ENCODE measurements at regions not wholly inside any gene's neighbourhood (a gene's known extent, or its start where the extent isn't known, plus 50 kb on each side); places are given as distances from the start of the nearest gene placed in this dataset.

DNA sequence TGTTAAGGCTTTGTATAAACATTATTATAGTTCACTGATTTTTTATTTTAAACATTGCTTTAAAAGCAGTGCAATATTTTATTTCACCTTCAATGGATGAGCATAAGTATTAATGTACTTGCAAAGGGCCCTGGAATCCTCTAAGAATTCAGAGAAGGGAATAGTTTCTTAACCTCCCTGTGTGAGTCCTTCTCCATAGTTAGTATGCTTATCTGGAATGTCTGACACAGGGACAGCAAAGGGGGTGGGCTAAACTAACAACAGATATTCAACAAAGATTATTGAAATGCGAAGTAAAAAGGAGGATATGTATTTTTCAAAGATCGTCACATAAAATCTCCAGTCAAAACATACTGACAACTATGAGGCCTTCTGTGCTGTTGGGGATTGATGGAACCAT is 300.4 kb downstream of the CENPW start:
- Histone ChIP-seq H3K36me3 (ENCODE audit: low read depth) (no peaks in the 10 kb centered on the region), H2AFZ (no peak overlapping the region), H3K9me3 (ENCODE audit: insufficient read depth, low read depth) (no peaks in the 10 kb centered on the region), H3K27ac (no peak overlapping the region), H3K9me2 (ENCODE audit: insufficient read depth) (0 out of 2 replicates have a peak, but pooled peaks cover 5% of the 10 kb centered on the region), H4K20me1 (ENCODE audit: insufficient read depth) (no peaks in the 10 kb centered on the region), H3K79me2 (ENCODE audit: low read depth) (no peaks in the 10 kb centered on the region), H3K4me2 (no peak overlapping the region), H3K4me3 (no peak overlapping the region), H3K4me1 (replicated peaks; ENCODE audit: insufficient read depth) (no peaks in the 10 kb centered on the region), H3F3A (ENCODE audit: insufficient read depth, low read depth) (no peaks in the 10 kb centered on the region), H3K27me3 (ENCODE audit: insufficient read depth, low read depth) (no peaks in the 10 kb centered on the region)
- no TSS peak for BruUV-seq (replicated peaks)
- CTCF ChIA-PET = no interaction called here
- TF ChIP-seq EZH2 (IDR thresholded peaks at IDR 0.05; ENCODE audit: low read depth) = no peak
- TF ChIP-seq, protein P1, sequence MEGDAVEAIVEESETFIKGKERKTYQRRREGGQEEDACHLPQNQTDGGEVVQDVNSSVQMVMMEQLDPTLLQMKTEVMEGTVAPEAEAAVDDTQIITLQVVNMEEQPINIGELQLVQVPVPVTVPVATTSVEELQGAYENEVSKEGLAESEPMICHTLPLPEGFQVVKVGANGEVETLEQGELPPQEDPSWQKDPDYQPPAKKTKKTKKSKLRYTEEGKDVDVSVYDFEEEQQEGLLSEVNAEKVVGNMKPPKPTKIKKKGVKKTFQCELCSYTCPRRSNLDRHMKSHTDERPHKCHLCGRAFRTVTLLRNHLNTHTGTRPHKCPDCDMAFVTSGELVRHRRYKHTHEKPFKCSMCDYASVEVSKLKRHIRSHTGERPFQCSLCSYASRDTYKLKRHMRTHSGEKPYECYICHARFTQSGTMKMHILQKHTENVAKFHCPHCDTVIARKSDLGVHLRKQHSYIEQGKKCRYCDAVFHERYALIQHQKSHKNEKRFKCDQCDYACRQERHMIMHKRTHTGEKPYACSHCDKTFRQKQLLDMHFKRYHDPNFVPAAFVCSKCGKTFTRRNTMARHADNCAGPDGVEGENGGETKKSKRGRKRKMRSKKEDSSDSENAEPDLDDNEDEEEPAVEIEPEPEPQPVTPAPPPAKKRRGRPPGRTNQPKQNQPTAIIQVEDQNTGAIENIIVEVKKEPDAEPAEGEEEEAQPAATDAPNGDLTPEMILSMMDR (conservative IDR thresholded peaks at IDR 0.05) = no peak
- intact Hi-C loops (cut with micrococcal nuclease; ENCODE audit: unreplicated experiment) = no loop called here
- DNase-seq = peak in 1 of 2 experiments; percentile 26
- POLR2A ChIA-PET (ENCODE audit: unreplicated experiment) = no interaction called here

DNA sequence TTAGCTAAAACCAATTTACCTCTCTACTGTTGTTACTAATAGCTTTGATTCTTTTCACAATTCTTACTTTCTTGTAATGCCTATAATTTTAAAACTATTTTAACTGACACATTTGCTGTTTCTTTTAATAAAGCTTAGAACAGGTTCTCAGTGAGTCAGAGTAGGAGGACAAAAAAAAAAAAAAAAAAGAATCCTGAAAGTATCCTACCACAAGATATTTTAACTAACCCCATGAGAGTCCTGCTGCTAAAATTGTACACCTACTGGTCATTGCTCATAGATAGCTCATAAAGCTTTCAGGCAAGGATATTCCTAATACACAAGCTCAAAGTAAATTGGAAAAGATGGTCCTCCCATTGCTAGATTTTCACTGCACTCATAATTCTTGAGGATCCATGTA is 301.0 kb downstream of the CENPW start:
- Histone ChIP-seq H3K4me1 (replicated peaks; ENCODE audit: insufficient read depth) (no peaks in the 10 kb centered on the region), H3K4me3 (no peak overlapping the region), H3K79me2 (ENCODE audit: low read depth) (no peaks in the 10 kb centered on the region), H3K9me3 (ENCODE audit: insufficient read depth, low read depth) (no peaks in the 10 kb centered on the region; the same call in 1 of the 2 replicates), H3K27me3 (ENCODE audit: insufficient read depth, low read depth) (no peaks in the 10 kb centered on the region), H4K20me1 (ENCODE audit: insufficient read depth) (no peaks in the 10 kb centered on the region), H3K9me2 (ENCODE audit: insufficient read depth) (0 out of 2 replicates have a peak, but pooled peaks cover 5% of the 10 kb centered on the region), H3K36me3 (ENCODE audit: low read depth) (no peaks in the 10 kb centered on the region), H3K4me2 (no peak overlapping the region), H3F3A (ENCODE audit: insufficient read depth, low read depth) (no peaks in the 10 kb centered on the region), H3K27ac (no peak overlapping the region), H2AFZ (no peak overlapping the region)
- no peak for TF ChIP-seq EZH2 (IDR thresholded peaks at IDR 0.05; ENCODE audit: low read depth)
- TF ChIP-seq, protein P1 (conservative IDR thresholded peaks at IDR 0.05) = no peak
- intact Hi-C loops (cut with micrococcal nuclease; ENCODE audit: unreplicated experiment) = no loop called here
- POLR2A ChIA-PET (ENCODE audit: unreplicated experiment) = interaction anchor here (0.5 kb wide), 1 partner anchor 9 kb away, joined by 3 read pairs; no protein-coding TSS in a partner anchor
- DNase-seq = no peak
- BruUV-seq (replicated peaks) = no TSS peak
- CTCF ChIA-PET = no interaction called here

DNA sequence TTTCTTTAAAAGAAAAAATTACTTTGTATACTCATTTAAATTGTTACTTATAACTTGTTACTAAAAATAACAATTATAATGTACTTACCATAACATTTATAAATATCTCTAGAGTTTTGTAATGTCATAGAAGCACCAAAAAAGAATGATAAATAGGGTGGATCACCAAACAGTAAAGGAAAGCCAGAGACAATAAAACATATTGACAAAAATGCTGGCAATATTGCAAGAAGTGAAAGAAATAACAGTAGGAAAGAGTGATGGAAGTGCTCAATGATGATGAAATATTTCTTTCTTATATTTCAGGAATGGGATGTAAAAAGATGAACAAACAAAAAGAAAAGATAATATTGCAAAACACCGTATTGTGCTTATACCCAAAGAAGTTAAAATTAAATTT is 301.7 kb downstream of the CENPW start:
- no peaks in the 10 kb centered on the region for H3K4me1 ChIP-seq (replicated peaks; ENCODE audit: insufficient read depth)
- peak in 1 of 2 experiments; percentile 13 for DNase-seq
- ChIA-PET CTCF (no interaction called here), POLR2A (ENCODE audit: unreplicated experiment) (no interaction called here)
- no peaks in the 10 kb centered on the region for H3K36me3 ChIP-seq (ENCODE audit: low read depth)
- intact Hi-C loops (cut with micrococcal nuclease; ENCODE audit: unreplicated experiment) = no loop called here
- H3K9me2 ChIP-seq (ENCODE audit: insufficient read depth) = 0 out of 2 replicates have a peak, but pooled peaks cover 5% of the 10 kb centered on the region
- no peaks in the 10 kb centered on the region for H3F3A ChIP-seq (ENCODE audit: insufficient read depth, low read depth)
- no peak overlapping the region for H3K4me2 ChIP-seq
- no peak overlapping the region for H2AFZ ChIP-seq
- no peaks in the 10 kb centered on the region for H4K20me1 ChIP-seq (ENCODE audit: insufficient read depth)
- no peaks in the 10 kb centered on the region; the same call in 1 of the 2 replicates for H3K9me3 ChIP-seq (ENCODE audit: insufficient read depth, low read depth)
- no peaks in the 10 kb centered on the region for H3K79me2 ChIP-seq (ENCODE audit: low read depth)
- H3K4me3 ChIP-seq = no peak overlapping the region
- no TSS peak for BruUV-seq (replicated peaks)
- no peaks in the 10 kb centered on the region for H3K27me3 ChIP-seq (ENCODE audit: insufficient read depth, low read depth)
- no peak overlapping the region for H3K27ac ChIP-seq
- no peak for TF ChIP-seq EZH2 (IDR thresholded peaks at IDR 0.05; ENCODE audit: low read depth)
- TF ChIP-seq, protein P1 (conservative IDR thresholded peaks at IDR 0.05) = no peak

Data from PC-9 (cell line).